Progenitor cell of endocrine pancreas (in vitro differentiated cells): ENCODE measurements at regions not wholly inside any gene's neighbourhood (a gene's known extent, or its start where the extent isn't known, plus 50 kb on each side); places are given as distances from the start of the nearest gene placed in this dataset.

Experiments
- DNase-seq: peaks from one replicate; pipeline ENCODE4 v3.0.0; 2021; ENCODE audit warnings: low spot score; ENCODE audit not compliant: unreplicated experiment
- H3K27ac Mint-ChIP-seq: 2 replicates; pipeline ENCODE4 v1.8.0; 2021; ENCODE audit warnings: mild to moderate bottlenecking, moderate library complexity, mixed read lengths
- H3K27me3 Mint-ChIP-seq: 2 replicates; pipeline ENCODE4 v1.8.0; 2021; ENCODE audit warnings: mixed read lengths
- H3K36me3 Mint-ChIP-seq: 2 replicates; pipeline ENCODE4 v1.8.0; 2022; ENCODE audit warnings: mixed read lengths; ENCODE audit not compliant: insufficient read depth
- H3K4me1 Mint-ChIP-seq: 2 replicates; pipeline ENCODE4 v1.8.0; 2021; ENCODE audit warnings: low read depth, mixed read lengths
- H3K4me3 Mint-ChIP-seq: 2 replicates; pipeline ENCODE4 v1.8.0; 2021; ENCODE audit warnings: low read depth, mild to moderate bottlenecking, moderate library complexity, mixed read lengths
- H3K9me3 Mint-ChIP-seq: 2 replicates; pipeline ENCODE4 v1.8.0; 2021; ENCODE audit warnings: low read depth, mixed read lengths
- CTCF ChIP-seq: fragments of 200-600 bp; sonication (generic); IDR thresholded peaks from one replicate; pipeline ENCODE4 v1.5.0; 2021; ENCODE audit warnings: antibody characterized with exemption, mild to moderate bottlenecking; ENCODE audit not compliant: unreplicated experiment

- H3K9me3 Mint-ChIP-seq: no peaks in the 10 kb centered on the region
- H3K36me3 Mint-ChIP-seq: no peaks in the 10 kb centered on the region
- peaks cover 44% of the 10 kb centered on the region for H3K4me1 Mint-ChIP-seq
- H3K4me3 Mint-ChIP-seq: no peak overlapping the region
- TF ChIP-seq CTCF: no peak
- H3K27me3 Mint-ChIP-seq: no peaks in the 10 kb centered on the region
- no peak for DNase-seq
- H3K27ac Mint-ChIP-seq: no peak overlapping the region
Observed at GRCh38 chr17:72511874-72512273, 391.1 kb downstream of the SOX9 start.

GRCh38 chr17:72512649-72513556 is 392.1 kb downstream of the SOX9 start:
- DNase-seq: no peak
- H3K36me3 Mint-ChIP-seq: no peaks in the 10 kb centered on the region
- TF ChIP-seq CTCF: no peak
- H3K27me3 Mint-ChIP-seq: no peaks in the 10 kb centered on the region
- no peaks in the 10 kb centered on the region for H3K9me3 Mint-ChIP-seq
- H3K4me1 Mint-ChIP-seq: peaks cover 54% of the 10 kb centered on the region
- no peak overlapping the region for H3K27ac Mint-ChIP-seq
- H3K4me3 Mint-ChIP-seq: no peak overlapping the region

- Mint-ChIP-seq H3K27ac (peak overlapping the region; percentile 70), H3K36me3 (no peaks in the 10 kb centered on the region), H3K9me3 (no peaks in the 10 kb centered on the region), H3K4me1 (peaks cover 68% of the 10 kb centered on the region), H3K4me3 (no peak overlapping the region), H3K27me3 (no peaks in the 10 kb centered on the region)
- no peak for DNase-seq
- TF ChIP-seq CTCF: no peak
Observed at GRCh38 chr17:72514321-72514861, 393.6 kb downstream of the SOX9 start.

- Mint-ChIP-seq H3K36me3 (no peaks in the 10 kb centered on the region), H3K4me3 (no peak overlapping the region), H3K27me3 (no peaks in the 10 kb centered on the region), H3K27ac (peak overlapping the region; percentile 70), H3K9me3 (no peaks in the 10 kb centered on the region), H3K4me1 (peaks cover 72% of the 10 kb centered on the region)
- no peak for DNase-seq
- TF ChIP-seq CTCF: no peak
Observed at GRCh38 chr17:72514891-72515290, 394.1 kb downstream of the SOX9 start.

- no peak for DNase-seq
- peaks cover 67% of the 10 kb centered on the region for H3K4me1 Mint-ChIP-seq
- no peak for TF ChIP-seq CTCF
- no peaks in the 10 kb centered on the region for H3K36me3 Mint-ChIP-seq
- no peaks in the 10 kb centered on the region for H3K9me3 Mint-ChIP-seq
- H3K4me3 Mint-ChIP-seq: no peak overlapping the region
- H3K27me3 Mint-ChIP-seq: no peaks in the 10 kb centered on the region
- H3K27ac Mint-ChIP-seq: peak overlapping the region; percentile 70
Observed at GRCh38 chr17:72515291-72516065, 394.7 kb downstream of the SOX9 start.
